ENCODE measurements at regions not wholly inside any gene's neighbourhood (a gene's known extent, or its start where the extent isn't known, plus 50 kb on each side); places are given as distances from the start of the nearest gene placed in this dataset.

DNA sequence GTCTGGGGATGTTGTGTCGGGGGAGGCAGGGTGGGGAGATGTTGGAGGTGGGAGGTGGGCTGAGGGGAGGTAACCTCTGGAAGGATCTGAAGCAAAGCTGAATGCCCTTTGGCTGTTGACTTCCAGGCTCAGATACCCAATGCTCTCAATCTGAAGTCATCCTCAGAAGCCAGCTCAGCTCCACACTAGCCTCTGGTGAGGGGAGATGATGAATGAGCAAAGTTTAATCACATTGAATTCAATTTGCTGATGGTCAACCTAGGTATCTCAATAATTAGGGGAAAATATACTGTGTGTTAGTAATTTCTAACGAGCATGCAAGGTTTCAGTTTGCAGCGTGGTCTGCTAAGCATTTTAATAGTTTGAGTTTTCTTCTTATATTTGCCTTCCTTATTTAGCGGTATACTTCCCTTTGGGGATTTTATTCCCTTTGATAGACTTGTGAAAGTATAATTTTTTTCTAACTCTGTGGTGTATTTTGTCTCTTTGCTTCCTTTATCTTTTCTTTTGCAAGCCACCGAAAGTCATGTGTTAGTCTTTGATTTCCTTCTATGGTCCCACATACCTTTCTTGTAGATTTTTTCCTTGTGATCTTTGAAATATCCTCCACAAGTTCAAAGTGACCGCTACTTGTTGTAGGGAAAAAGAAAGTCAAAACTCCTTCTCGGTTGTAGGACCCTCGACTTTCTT lies 146.3 kb upstream of the LEF1 start:
- no peak for TF ChIP-seq GPN1 (CRISPR knock-in tag; IDR thresholded peaks at IDR 0.05; ENCODE audit: borderline replicate concordance)
- no peak for TF ChIP-seq U2AF1 (optimal IDR thresholded peaks at IDR 0.05; ENCODE audit: low read depth, low read length)
- no peak for TF ChIP-seq ATF7-NPFF (CRISPR knock-in tag; IDR thresholded peaks at IDR 0.05; ENCODE audit: low read depth)
- TF ChIP-seq, protein P1, sequence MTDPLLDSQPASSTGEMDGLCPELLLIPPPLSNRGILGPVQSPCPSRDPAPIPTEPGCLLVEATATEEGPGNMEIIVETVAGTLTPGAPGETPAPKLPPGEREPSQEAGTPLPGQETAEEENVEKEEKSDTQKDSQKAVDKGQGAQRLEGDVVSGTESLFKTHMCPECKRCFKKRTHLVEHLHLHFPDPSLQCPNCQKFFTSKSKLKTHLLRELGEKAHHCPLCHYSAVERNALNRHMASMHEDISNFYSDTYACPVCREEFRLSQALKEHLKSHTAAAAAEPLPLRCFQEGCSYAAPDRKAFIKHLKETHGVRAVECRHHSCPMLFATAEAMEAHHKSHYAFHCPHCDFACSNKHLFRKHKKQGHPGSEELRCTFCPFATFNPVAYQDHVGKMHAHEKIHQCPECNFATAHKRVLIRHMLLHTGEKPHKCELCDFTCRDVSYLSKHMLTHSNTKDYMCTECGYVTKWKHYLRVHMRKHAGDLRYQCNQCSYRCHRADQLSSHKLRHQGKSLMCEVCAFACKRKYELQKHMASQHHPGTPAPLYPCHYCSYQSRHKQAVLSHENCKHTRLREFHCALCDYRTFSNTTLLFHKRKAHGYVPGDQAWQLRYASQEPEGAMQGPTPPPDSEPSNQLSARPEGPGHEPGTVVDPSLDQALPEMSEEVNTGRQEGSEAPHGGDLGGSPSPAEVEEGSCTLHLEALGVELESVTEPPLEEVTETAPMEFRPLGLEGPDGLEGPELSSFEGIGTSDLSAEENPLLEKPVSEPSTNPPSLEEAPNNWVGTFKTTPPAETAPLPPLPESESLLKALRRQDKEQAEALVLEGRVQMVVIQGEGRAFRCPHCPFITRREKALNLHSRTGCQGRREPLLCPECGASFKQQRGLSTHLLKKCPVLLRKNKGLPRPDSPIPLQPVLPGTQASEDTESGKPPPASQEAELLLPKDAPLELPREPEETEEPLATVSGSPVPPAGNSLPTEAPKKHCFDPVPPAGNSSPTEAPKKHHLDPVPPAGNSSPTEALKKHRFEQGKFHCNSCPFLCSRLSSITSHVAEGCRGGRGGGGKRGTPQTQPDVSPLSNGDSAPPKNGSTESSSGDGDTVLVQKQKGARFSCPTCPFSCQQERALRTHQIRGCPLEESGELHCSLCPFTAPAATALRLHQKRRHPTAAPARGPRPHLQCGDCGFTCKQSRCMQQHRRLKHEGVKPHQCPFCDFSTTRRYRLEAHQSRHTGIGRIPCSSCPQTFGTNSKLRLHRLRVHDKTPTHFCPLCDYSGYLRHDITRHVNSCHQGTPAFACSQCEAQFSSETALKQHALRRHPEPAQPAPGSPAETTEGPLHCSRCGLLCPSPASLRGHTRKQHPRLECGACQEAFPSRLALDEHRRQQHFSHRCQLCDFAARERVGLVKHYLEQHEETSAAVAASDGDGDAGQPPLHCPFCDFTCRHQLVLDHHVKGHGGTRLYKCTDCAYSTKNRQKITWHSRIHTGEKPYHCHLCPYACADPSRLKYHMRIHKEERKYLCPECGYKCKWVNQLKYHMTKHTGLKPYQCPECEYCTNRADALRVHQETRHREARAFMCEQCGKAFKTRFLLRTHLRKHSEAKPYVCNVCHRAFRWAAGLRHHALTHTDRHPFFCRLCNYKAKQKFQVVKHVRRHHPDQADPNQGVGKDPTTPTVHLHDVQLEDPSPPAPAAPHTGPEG (CRISPR knock-in tag; IDR thresholded peaks at IDR 0.05) = no peak
- no peak for TF ChIP-seq ZNF501 (CRISPR knock-in tag; IDR thresholded peaks at IDR 0.05)
- no peak for TF ChIP-seq PITX1 (CRISPR knock-in tag; IDR thresholded peaks at IDR 0.05)
- no peak for TF ChIP-seq HCFC1 (IDR thresholded peaks at IDR 0.05; ENCODE audit: low read depth, low read length)
- TF ChIP-seq ZNF605 (CRISPR knock-in tag; IDR thresholded peaks at IDR 0.05) = no peak
- TF ChIP-seq, protein P2, sequence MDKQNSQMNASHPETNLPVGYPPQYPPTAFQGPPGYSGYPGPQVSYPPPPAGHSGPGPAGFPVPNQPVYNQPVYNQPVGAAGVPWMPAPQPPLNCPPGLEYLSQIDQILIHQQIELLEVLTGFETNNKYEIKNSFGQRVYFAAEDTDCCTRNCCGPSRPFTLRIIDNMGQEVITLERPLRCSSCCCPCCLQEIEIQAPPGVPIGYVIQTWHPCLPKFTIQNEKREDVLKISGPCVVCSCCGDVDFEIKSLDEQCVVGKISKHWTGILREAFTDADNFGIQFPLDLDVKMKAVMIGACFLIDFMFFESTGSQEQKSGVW (CRISPR knock-in tag; IDR thresholded peaks at IDR 0.05; ENCODE audit: borderline replicate concordance) = no peak
- TF ChIP-seq ZNF547 (CRISPR knock-in tag; IDR thresholded peaks at IDR 0.05) = no peak
- TF ChIP-seq CEBPB (IDR thresholded peaks at IDR 0.05; ENCODE audit: borderline replicate concordance, low read depth, low read length) = no peak
- TF ChIP-seq, protein P3, sequence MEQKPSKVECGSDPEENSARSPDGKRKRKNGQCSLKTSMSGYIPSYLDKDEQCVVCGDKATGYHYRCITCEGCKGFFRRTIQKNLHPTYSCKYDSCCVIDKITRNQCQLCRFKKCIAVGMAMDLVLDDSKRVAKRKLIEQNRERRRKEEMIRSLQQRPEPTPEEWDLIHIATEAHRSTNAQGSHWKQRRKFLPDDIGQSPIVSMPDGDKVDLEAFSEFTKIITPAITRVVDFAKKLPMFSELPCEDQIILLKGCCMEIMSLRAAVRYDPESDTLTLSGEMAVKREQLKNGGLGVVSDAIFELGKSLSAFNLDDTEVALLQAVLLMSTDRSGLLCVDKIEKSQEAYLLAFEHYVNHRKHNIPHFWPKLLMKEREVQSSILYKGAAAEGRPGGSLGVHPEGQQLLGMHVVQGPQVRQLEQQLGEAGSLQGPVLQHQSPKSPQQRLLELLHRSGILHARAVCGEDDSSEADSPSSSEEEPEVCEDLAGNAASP (CRISPR knock-in tag; IDR thresholded peaks at IDR 0.05; ENCODE audit: borderline replicate concordance) = no peak
- TF ChIP-seq PCBP1 (IDR thresholded peaks at IDR 0.05; ENCODE audit: borderline replicate concordance, low read depth, low read length) = no peak
- Histone ChIP-seq H3K36me3 (replicated peaks in 1 of 2; ENCODE audit: control insufficient read depth in 1 of 2, insufficient read depth in 2 of 2, low read length in 2 of 2) (no peaks in the 10 kb centered on the region), H3K4me2 (ENCODE audit: low read depth, low read length) (no peak overlapping the region), H3K79me2 (ENCODE audit: insufficient read depth, low read length) (no peaks in the 10 kb centered on the region), H3K4me3 (replicated peaks in 1 of 3; ENCODE audit: insufficient read depth in 1 of 3, low read depth in 2 of 3, low read length in 3 of 3) (no peak overlapping the region), H3K9me3 (ENCODE audit: low read length) (no peaks in the 10 kb centered on the region), H3K27ac (ENCODE audit: extremely low read length, insufficient read depth, low read length) (no peak overlapping the region), H3K4me1 (ENCODE audit: insufficient read depth, low read length) (no peaks in the 10 kb centered on the region), H4K20me1 (ENCODE audit: insufficient read depth, low read length) (no peaks in the 10 kb centered on the region), H3K27me3 (ENCODE audit: control insufficient read depth in 1 of 2, insufficient read depth in 2 of 2, low read length in 2 of 2) (no peaks in the 10 kb centered on the region), H2AFZ (ENCODE audit: low read length) (no peak overlapping the region), H3K9ac (ENCODE audit: insufficient read depth, low read depth, low read length) (no peak overlapping the region)
- intact Hi-C loops (cut with micrococcal nuclease; ENCODE audit: unreplicated experiment) = no loop called here
- ChIA-PET CTCF (ENCODE audit: low intra/inter-chr PET ratio, low total read pairs) (no interaction called here), POLR2A (no interaction called here)
- ATAC-seq = no peak
- 29% methylated on average over 8 of the region's 8 CpGs for WGBS (ENCODE audit: low lambda C conversion rate)
- DNase-seq (ENCODE audit: low spot score) = no peak
- FAIRE-seq = no peak
- BruUV-seq (replicated peaks) = no TSS peak
- in situ Hi-C loops (cut with HindIII; ENCODE audit: extremely low pct_ligation_motif_present, low pct_unique_long_range_greater_than_20kb) = no loop called here
